GM18520 (cell line): ENCODE measurements at regions not wholly inside any gene's neighbourhood (a gene's known extent, or its start where the extent isn't known, plus 50 kb on each side); places are given as distances from the start of the nearest gene placed in this dataset.

Source experiments
- ATAC-seq: cut with Tn5 transposase; IDR thresholded peaks from one replicate; pipeline ENCODE4 v1.9.1; 2021; ENCODE audit not compliant: unreplicated experiment

GRCh38 chr7:32200646-32201045 lies 130.4 kb upstream of the PDE1C start:
- no peak for ATAC-seq

DNA sequence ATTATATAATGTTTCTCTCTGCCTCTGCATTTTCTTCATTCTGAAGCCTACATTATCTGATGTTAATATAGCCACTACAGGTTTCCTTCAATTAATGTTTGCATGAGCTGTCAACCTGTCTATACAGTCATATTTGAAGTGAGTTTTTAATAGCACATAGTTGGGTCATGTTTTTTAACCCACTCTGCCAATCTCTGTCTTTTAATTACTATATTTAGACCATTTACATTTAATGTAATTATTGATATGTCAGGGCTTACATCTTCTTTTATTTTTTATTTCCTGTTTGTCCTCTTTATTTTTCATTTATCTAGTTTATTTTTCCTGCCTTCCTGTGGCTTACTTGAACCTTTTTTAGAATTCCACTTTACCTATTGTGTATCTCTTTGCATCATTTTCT lies 124.3 kb upstream of the PDE1C start:
- ATAC-seq: no peak

GRCh38 chr7:32191305-32191704 lies 121.1 kb upstream of the PDE1C start:
- no peak for ATAC-seq

GRCh38 chr7:32179567-32179966 lies 109.4 kb upstream of the PDE1C start:
- ATAC-seq: no peak

DNA sequence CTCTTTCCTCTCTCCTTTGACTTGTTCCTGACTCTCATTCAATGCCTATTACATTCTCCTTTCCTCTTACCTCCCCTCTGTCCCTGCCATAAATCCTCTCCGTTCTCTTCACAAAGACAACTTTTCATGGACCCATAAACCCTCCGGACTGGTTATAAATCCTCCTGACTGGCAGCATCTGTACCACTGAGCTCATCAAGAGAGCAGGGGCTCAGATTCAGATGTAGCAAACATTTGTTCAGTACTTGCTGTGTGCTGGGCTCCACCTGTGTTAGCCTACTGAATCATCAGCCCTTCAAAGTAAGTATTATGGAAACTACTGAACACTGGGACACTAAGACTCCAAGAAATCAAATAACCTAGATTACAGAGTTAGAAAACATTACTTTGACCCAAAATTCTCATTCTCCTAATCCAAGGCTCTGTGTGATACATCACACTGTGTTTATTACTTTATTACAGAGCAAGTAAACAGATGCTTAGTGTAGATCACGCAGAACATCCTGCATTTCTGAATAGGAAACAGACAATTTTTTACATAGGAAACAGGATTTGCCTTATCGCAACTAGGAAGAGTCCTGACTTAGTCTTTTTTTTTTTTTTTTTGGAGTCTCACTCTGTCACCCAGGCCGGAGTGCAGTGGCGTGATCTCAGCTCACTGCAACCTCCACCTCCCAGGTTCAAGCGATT lies 108.6 kb upstream of the PDE1C start:
- no peak for ATAC-seq

- no peak for ATAC-seq
Measured at GRCh38 chr7:32177232-32177631, 107.0 kb upstream of the PDE1C start.

- no peak for ATAC-seq
Measured at GRCh38 chr7:32175099-32175498, 104.9 kb upstream of the PDE1C start.

GRCh38 chr7:32171248-32171647 lies 101.0 kb upstream of the PDE1C start:
- ATAC-seq: no peak

GRCh38 chr7:32170838-32171237 lies 100.6 kb upstream of the PDE1C start:
- ATAC-seq: no peak

DNA sequence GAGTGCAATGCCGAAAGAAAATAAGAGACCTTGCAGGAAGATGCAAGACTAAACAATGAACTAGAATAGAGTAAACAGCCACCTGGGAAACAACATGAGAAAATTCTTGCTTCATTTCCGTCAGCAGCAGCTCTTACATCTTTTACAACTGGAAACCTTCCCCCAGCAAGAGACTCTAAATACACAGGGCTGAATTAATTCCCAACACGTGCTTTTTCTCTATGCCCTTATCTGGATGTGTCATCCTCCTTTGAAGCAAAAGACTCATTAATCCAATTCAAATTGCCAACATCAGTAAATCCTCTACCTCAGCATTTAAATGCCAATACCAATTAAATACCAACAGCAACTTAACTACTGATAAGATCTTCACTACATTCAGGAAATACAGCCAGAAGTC lies 99.0 kb upstream of the PDE1C start:
- no peak for ATAC-seq

- ATAC-seq: no peak
Measured at GRCh38 chr7:32167815-32168214, 97.6 kb upstream of the PDE1C start.

DNA sequence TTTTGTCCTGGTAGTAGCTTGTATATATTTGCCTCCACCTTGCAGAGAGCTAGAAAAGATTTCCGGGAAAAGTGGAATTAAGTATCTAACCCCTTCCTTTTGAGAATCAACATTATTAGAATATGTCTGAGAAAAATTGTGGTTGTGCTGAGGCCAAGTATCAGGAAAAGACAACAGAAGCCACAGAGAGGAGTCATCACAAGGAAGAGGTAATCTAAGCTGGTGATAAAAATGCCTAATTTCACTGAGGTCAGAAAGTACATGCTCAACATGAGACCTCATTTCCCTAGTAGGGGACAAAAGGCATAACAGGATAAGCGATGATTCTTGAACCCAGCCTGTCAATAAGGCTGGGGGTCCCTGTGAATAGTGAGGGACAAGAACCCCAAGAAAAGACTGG lies 97.0 kb upstream of the PDE1C start:
- no peak for ATAC-seq

DNA sequence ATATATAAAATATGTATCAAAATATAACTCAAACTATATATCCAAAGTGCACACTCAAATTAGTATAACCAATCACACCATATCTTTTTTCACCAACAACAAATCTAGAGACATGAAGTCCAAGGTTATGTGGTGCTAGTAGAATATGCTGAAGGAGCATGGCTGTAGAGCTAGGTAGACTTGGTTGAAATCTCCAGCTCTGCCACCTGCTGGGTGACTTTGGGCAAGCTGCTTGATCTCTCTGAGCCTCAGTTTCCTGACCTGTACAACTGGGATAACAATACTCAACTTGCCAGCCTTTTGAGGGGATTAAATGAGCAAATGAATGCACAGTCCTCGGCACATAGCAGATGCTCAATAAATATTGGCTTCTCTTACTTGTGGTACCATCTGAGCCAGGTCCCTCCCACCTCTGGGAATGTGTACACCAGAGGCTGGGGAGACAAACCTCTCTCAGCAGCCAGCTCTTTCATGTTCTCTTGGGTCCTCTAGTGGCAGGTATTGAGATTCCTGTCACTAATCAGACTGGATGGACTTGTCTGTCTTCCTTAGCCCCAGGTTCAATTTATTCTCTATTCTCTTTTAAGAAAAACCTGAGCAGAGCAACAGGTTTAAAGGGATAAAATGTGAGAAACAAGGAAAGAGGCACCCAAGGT lies 94.3 kb upstream of the PDE1C start:
- no peak for ATAC-seq

DNA sequence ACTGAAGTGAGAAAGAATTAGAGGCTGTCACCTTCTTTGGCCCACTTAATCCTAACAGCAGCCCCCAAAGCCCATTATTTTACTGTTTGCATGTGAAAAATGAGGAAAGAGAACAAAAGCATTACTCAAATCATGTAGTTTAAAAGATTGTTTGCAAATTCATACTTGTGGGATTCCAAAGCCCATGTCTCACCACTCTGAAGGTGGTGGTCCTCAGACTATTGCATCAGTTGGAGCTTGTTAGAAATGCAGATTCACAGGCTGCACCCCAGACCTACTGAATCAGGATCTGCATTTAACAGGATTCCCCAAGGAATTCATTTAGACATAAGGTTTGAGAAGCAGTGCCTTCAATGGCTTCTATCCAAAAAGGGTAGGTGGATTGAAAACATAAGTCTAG lies 93.7 kb upstream of the PDE1C start:
- ATAC-seq: no peak

- no peak for ATAC-seq
Measured at GRCh38 chr7:32163141-32163806, 93.1 kb upstream of the PDE1C start.

- no peak for ATAC-seq
Measured at GRCh38 chr7:32161708-32162107, 91.5 kb upstream of the PDE1C start.

DNA sequence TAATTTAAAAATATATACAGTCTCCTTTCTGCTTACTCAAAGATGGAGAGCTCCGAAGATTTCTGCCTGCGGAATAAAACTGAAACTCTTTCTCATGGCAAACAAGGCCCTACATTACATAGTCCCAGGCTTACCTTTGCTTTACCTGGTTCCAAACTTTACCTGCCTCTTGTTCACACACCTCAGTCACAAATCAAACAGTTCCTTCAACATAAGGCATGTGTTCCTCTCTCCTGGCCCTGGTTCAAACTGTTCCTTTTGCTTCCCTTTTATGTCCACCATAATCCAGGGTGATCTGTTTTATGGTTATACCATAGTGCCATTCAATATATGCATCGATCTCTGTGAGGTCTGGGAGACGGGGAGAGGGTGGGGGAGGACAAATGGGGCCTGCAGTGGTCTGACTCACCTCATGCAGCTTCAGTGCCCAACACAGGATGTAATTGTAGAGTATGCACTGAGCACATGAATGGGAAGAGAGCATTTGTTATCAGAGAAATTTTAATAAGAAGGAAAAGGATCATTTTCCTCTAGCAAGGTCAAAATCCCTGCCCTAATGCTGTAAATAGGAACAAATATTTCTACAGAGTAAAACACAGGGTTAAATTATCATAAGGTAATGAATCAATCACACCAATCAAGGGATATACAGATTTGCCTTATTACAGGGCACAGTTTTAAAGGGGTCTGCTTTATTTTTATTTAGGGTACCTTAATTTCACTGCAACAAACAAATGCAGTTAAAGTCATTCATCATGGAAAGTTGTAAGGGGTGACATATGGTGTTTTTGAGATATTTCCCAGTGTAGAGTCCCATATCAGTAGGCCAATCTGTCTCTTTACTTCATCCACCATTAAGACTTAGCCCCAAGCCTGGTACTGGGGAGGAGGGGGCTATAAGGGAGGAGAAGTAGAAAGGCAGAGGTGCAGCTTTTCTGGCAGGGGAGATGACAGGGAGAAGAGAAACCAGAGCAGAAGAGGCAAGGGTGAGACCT lies 88.8 kb upstream of the PDE1C start:
- no peak for ATAC-seq

DNA sequence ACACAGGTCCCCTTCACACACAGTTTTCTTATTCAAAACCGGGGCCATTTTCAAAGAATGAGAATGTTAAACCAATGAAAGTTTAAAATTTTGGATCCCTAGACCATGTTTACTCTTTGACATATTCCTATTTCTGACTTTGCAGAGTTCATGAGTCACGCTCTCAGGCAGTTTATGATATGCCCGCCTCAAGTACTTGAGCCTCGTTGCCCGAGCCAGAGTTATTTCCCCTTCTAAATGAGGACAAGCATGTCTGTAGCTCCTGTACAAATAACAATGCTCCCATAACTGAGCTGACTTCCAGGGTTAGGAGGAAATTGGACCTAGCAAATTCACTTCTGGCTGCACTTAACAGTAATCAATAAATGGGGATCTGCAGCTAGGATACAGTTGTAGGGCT lies 87.9 kb upstream of the PDE1C start:
- ATAC-seq: no peak

DNA sequence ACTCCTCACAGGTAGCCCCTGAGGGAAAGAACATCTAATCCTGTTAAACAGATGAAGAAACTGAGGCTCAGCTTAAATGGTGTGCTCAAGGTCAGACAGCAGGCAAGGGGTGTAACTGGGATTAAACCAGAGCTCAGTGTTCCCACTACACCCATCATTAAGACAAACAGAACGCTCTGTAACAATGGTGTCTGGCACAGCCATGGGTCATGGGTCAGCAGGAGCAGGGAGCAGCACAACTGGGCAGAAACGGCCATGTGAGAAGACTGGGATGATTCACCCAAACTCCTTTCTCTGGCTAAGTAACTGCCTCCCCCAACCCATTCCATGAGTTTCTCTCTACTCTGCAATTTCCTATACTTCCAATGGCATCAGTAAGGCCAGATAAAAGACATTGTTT lies 85.5 kb upstream of the PDE1C start:
- no peak for ATAC-seq

DNA sequence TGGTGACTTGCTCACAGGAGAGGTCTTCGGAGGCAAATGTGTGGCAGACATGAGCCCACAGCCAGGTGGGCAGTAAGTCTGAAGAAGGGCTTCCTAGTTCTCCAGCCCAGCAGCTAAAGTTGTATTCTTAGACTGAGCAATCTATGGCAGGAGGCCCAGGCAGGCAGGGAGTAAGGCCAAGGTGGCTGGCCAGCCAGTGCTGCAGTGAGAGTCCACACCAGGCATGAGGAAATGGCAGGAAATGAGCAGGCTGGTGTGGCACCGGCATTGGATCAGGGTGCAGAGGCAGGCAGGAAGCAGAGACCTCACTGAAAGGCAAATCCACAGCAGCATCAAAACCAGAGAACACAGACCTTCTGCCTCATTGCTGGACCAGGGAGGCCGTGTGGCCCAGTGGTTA lies 84.6 kb upstream of the PDE1C start:
- no peak for ATAC-seq

GRCh38 chr7:32153006-32153405 lies 82.8 kb upstream of the PDE1C start:
- ATAC-seq: no peak
